Colon (tissue), 2 donors: ENCODE measurements at regions not wholly inside any gene's neighbourhood (a gene's known extent, or its start where the extent isn't known, plus 50 kb on each side); places are given as distances from the start of the nearest gene placed in this dataset.

Source experiments
- FAIRE-seq: peaks from 2 replicates; lab custom pipeline; 2012; peaks lifted over from hg19 to GRCh38; lab: Jason Lieb, UNC
- donor health status: control.
- donor health status: control.

DNA sequence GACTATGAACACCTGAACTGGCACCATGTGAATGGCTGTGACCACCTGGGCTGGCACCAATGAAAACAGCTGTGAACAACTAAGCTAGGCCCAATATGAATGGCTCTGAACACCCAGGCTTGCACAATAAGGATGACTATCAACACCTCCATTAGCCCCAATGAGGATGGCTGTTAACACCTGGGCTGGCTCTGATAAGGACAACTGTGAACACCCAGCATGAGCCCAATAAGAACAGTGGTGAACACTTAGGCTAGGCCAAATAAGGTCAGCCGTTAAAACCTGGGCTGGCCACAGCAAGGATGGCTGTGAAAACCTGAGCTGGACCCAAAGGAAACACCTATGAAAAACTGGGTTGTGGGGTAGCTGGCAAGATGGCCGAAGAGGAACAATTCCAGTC, 1163.1 kb downstream of the UQCRFS1 start:
- no peak for FAIRE-seq

DNA sequence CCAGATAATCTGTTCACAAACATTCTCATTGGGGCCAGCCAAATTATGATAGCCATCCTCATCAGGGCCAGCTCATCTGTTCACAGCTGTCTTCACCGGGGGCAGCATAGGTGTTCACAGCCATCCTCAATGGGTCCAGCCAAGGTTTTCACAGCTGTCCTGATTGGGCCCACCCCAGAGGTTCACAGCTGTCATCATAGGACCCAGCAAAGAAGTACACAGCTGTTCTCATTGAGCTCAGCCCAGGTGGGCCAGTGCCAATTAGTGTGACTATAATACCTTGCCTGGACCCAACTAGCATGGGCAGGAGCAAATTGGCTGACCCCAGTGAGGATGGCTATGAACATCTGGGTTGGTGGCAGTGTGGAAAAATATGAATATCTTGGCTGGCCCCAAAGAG, 1166.0 kb downstream of the UQCRFS1 start:
- no peak for FAIRE-seq

DNA sequence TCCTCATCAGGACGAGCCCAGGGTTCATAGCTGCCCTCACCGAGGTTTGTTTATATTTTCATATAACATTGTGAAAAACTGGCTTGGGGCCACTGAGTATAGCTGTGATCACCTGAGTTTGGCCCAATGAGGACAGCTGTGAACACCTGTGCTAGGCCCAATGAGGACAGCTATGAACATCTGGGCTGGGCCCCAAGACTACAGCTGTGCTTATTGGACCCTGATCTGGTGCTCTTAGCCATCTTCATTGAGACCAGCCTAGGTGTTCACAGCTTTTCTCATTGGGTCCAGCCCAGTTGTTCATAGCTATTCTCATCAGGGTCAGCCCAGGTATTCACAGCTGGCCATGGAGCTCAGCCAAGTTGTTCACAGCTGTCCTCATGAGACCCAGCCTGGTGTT, 1167.3 kb downstream of the UQCRFS1 start:
- no peak for FAIRE-seq

DNA sequence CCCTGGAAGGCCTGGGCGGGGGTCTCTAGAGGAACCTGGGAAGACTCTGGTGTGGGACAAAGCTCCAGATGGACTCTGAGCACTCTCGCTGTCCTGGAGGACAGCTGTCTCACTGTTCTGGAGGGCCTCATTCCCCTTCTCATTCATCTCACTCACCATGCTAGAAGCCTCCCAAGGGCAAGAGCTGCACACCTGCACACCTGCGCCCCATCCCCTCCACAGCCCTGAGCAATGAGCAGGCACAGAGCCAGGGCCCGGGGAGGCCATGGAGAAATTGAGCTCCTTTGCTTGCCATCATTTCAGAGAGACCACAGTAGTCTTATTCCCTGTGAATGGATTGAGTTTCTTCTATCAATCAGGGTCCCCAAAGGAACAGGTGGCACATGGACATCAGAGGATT, 1168.5 kb downstream of the UQCRFS1 start:
- no peak for FAIRE-seq

DNA sequence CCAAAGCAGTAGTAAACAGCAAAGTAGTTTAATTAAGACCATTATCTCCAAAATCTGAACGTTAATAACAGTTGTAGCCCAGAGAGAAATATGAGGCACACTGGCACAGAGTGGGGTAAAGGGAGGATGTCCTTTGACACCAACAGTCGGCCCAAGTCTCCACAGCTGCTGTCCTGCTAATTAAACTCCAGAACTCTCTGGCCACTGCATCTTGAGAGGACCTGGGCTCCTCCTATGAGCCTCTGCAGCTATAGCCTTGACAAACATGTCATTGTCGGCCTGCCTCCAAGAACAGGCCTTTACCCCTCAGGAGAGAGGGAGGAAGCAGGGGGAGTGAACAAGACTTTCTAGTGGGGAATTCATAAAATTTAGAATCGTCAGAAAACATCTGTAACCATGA, 1170.4 kb downstream of the UQCRFS1 start:
- no peak for FAIRE-seq

DNA sequence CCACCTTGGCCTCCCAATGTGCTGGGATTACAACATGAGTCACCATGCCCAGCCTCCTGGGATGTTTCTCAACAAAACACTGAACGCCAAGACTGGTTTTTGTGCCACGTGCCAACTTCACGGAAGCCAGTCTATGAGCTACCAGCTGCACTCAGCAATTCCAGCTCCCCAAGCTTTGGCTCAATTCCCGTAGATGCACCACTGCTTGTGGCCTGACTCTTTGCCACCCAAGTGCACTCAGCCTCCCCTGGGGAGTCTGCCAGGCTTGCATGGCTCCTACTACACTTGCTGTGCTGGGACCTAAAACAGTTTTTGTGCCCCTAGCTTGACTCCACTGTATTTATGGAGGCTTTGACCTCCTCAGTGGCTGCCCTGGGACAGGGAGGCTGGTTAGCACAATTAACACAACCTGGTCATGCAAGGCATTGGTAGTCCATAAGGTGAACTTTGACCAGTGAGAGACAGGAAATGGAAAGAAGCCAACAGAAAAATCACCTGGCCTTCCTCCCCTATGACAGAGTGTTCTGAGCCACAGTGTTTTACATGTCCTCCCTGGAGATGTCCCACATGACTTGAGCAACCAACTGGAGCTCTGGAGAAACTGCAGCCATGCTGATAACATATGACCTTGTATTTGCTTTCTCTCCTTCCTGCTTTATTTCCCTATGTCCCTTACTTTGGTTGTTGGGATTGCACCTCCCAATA, 1173.1 kb downstream of the UQCRFS1 start:
- no peak for FAIRE-seq

DNA sequence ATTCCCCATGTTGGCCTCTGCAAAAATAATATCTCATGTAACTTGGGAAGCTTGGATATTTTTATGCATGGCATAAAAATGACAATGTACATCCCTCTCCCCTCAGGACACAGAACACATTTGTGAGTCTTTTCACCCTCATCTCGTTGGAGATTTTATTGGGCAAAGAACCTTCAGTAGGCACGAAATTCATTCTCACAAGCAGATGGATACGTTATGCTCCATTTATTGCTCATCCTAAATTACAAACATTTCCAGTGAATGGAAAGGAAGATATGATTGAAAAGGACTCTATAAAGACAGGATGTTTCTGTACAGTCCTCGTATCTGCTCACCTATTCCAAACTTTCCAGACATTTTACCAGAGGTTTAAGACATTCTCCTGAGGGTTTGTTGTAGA, 1175.8 kb downstream of the UQCRFS1 start:
- FAIRE-seq: no peak

DNA sequence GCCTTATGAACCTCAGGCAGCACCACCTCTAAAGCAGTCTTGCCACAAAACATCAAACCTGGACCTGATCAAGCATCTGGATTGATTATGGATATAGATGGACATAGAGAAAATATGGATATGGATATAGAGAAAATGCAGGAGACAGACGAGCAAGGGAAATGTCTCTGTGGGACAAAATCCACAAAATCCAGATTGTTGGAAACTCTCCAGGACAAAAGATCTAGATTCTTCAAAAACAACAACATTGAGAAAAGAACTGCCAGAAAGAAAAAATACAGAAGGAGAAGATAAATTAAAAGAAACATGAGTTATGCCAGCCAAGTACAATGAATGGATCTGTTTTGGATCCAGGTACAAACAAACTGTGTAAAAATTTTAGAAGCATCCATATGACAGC, 1176.5 kb downstream of the UQCRFS1 start:
- FAIRE-seq: no peak

DNA sequence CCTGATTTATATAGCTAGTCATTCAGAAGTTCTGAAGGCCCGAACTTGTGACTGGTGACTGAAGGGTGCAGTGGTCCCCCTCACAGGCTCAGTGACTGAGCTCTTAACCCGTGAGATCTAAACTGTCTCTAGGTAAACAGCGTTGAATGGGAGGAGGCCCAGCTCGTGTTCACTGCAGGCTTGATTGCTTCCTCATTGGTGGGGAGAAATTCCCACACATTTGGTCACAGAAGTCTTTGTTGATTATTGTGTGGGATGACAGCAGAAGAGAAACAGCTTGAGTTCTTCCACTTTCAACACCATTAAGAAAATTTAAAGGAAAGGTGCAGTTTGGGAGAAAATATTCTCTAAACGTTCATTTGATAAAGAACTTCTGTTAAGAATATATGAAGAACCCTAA, 1178.0 kb downstream of the UQCRFS1 start:
- no peak for FAIRE-seq

DNA sequence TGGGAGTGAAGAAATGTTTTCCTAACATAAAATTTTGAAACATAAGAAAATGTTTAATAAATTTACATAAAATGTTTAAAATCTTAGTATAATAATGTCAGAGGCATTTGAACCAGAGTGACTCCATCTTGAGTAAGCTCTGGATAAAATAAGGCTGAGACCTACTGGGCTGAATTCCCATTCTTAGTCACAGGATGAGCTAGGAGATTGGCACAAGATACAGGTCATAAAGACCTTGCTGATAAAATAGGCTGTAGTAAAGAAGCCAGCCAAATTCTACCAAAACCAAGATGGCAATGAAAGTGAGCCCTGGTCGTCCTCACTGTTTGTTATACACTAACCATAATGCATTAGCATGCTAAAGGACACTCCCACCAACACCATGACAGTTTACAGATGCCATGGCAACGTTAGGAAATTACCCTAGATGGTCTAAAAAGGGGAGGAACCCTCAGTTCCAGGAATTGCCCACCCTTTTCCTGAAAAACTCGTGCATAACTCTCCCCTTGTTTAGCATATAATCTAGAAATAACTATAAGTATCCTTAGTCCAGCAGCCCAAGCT, 1184.0 kb downstream of the UQCRFS1 start:
- FAIRE-seq: no peak

DNA sequence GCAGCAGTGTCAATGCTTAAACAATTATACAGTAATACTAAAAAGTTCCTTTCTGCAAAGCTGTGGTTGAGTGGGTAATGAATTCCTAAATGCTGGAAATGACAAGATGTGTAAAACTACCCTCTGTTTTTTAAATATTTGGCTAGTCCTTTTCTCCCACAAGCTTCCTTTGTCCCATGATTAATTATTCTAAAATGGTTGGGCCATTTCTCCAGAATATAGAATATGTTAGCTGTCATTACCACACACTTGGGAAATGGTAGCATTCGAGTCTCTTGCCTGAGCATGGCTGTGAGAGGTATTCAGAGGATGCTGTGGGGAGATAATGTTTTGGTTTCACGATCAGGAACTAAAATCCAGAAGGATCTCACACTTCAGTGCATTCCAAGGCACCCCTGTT, 1185.8 kb downstream of the UQCRFS1 start:
- no peak for FAIRE-seq

DNA sequence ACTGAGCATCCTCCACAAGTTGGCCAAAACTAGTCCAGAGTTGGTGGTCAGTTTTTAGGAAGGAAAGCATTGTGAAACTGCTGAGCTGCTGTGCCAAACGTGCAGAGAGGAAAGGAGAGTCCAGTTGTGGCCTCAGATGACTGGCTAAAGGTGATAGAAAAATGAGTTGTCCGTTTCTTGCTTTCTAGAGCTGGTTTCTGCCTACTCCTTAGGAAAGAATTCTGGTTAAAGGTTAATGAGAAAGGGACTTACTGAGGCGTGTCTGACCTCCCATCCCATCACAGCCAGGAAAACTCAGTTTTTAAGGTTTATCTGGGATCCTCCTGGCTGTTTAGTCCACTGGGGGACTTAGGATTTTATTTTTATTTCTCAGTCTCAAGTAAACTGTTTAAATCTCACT, 1186.3 kb downstream of the UQCRFS1 start:
- FAIRE-seq: no peak

DNA sequence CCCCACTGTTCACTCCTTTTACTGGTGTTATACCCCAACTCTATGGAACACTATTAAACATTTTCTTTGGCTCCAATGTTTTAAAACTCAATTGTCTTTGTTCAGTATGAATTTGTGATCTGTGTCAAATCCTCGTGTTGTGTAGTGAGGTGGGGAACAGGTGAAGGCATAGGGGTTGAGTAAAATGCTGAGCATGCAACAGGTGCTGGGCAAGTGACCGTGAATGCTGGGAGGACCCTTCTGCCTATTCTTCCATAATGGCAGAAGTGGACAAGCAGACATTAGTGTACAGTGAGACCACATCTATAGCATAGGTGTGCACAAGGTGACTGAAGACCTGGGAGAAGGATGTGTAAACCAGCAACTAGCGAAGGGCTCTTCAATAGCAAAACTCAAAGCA, 1188.0 kb downstream of the UQCRFS1 start:
- FAIRE-seq: no peak

DNA sequence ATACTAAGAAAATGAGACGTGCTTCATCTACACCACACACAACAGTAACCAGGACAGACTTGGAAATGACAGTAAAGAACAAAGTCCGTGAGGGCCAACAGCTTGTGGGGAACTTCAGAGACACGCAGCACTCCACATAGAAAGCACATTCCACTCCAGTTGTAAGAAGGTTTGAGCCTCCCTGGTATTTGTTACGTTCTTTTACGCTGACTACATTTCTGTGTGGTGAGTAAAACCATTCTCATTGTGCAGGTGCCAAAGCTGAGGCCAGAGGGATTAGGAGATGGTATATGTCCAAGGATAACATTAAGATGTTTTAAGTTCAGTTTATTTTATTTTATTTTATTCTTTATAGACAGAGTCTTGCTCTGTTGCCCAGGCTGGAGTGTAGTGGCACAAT, 1189.9 kb downstream of the UQCRFS1 start:
- FAIRE-seq: no peak

DNA sequence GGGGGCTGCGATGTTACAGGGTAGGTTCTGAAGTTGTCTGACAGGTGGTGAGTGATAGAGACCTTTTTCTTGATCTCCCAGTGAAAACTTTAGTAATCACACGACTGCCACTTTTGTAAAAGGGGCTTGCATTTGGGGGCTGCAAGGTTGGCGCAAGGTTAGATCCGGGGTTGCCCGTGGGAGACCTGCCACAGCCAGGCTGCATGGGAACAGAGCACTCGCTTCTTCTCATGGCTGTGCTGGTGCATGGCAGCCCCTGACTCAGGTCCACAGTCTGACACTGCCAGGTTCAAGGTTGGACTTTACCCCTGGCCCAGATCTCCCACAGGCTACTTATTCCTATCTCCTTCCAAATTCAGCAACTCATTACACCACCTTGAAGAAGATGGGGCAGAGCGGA, 1190.4 kb downstream of the UQCRFS1 start:
- no peak for FAIRE-seq

DNA sequence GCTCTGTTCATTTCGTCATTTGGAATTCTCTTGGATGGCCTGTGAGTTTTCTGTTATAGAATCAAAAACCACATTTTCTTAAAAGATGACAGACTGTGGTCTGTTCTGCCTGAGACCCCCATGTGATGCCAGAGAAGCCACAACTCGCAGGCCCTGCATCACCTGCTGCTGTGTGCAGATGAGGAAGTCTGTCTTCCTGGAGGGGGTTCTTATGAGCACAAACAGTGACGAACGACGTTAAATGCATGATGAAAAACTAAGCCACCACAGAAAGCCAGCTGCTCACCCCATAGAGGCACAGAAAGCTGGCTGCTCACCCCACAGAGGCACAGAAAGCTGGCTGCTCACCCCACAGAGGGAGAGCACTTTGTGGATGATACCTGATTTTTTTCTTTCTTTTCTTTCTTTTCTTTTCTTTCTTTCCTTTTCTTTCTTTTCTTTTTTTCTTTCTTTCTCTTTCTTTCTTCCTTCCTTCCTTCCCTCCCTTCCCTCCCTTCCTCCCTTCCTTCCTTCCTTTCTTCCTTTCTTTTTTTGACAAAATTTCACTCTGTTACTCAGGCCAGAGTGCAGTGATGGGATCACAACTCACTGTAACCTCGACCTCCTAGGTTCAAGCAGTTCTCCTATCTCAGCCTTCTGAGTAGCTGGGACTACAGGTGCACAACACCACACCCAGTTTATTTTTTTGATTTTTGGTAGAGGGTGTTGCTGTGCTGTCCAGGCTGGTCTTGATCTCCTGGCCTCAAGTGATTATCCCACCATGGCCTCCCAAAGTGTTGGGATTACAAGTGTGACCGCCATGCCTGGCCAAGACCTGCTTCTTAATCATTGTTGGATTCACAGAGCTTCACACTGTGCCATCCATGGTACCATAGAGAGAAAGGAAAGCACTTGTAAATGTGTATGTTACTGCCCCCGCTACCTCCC, 1191.4 kb downstream of the UQCRFS1 start:
- no peak for FAIRE-seq

DNA sequence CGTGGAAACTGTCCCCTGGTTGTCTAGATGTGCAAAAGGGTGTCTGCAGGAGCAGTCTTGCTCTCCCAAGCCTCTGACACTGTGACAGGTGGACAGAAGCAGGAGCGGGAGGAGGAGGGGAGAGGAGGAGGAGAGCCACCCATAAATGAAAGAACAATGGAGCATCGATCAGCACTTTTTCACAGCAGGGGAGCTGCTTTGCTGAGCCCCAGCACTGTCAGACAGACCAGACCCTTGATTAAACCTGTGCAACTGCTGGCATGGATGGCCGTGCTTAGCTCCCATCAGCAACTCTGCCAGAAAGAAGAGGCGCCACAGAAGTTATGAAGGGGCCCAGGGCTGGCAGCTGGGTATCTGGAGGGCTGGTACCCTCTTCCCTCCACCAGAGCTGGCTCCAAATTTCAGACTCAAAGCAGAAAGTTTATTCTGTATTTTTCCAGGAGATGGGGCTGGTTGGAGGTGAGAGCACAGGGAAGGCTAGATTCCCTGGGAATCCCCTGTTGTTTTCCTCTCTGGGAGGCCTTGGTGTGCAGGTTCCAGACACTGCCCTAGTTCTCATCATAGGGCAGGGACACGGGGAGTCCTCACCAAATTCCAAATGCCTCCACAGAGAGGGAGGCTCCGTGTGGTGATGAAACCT, 1192.2 kb downstream of the UQCRFS1 start:
- FAIRE-seq: no peak

DNA sequence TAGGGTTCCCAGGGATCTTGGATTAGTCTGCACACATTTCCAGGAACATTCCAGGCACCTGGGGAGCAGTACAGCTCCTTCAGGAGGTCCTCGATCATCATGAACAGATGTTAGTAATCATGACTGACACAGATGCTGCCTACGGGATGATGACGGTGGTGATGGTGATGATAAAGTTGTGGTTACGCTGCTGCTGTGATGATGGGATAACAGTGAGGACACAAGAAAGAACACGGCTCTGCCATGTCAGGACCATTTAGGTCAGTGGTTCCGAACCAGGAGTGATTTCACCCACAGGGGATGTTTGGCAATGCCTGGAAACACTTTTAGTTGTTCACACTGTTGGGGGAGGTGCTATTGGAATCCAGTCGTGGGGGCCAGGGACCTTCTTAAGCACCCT, 1193.0 kb downstream of the UQCRFS1 start:
- no peak for FAIRE-seq

DNA sequence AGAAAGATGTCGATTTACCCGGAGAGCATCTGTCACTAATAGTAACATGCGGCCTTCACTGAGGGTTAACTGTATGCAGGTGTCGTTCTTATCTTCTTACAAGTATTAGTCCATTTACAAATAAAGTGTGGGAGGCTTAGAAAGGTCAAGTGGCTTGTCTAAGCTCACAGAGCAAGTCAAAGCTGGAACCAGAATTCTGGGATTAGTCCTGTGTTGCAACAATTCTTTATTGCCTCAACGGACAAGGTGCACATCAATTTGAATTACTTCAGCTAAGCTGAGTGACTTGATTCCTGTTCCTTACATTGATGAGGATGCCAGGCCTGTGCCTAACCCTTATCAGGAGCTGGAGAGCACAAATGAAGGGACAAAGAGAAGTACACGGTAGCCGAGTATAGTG, 1193.6 kb downstream of the UQCRFS1 start:
- FAIRE-seq: no peak

DNA sequence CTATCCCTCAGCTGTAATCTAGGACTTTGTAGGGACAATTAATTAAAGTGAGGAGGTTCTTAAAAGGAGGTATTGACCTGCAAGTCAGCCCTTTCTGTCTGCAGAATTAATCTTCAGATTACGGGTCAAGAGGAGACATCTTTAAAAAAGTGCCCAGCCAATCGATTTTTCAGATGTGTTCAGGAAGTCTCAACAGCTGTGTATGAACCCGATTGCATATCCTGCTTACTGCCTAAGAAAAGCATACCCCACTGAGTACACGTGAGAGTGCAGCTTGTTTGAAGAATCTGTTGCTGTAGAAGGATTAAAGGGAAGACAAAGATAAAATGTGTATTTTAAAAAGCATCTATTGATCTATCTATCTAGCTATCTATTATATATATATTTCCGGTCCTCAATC, 1194.5 kb downstream of the UQCRFS1 start:
- FAIRE-seq: no peak

DNA sequence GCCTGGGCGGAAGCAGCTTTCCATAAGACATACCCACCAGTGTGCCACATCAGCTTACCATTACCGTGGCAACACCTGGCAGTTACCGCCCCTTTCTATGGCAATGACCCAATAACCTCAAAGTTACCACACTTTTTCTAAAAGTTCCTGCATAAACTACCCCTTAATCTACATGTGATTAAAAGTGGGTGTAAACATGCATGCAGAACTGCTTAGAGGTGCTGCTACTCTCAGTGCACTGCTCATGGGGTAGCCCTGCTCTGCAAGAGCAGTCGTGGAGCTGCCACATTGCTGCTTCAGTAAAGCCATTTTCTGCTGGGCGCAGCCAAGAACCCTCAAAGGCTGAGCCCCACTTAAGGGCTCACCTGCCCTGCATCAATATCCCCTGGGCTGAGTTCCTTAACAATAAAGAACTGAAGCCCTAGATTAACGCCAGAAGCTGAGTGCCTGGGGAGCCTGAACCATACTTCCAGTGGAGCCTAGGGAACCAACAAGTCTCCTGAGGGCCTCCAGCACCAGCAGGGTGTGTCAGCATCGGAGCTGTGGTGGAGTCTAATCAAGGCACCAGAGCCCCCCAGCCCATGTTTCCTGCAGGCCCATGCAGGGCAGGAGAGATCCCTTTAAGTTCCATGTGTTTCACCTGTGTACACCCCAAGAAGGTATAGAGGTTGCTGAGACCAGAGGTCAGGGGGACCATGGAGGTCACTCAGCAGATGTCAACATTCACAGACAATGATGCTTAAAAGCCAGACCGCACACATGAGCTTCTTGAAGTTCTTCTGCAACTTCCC, 1198.1 kb downstream of the UQCRFS1 start:
- no peak for FAIRE-seq

DNA sequence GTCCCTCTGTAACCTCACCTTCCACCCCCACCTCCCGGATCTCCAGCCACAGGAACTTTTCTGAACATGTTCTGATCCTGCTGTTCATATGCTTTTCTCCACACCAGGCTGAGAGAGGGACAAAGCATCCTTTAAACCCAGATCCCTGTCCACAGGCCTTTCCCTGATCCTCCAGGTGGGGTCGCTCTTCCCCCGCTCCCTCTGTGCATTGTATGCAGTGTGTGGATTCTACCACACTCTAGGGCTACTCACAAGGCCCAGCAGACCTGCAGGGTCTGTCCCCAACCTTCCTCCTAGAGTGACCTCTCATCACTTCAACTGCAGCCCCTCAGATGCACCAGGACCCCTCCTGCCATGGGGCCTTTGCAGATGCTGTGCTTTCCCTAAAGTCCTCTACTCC, 1200.6 kb downstream of the UQCRFS1 start:
- no peak for FAIRE-seq
